ENCODE measurements at regions not wholly inside any gene's neighbourhood (a gene's known extent, or its start where the extent isn't known, plus 50 kb on each side); places are given as distances from the start of the nearest gene placed in this dataset.
A peak's percentile ranks its signal among the peaks of the same experiment; 100 is the strongest.

GRCh38 chr6:142534076-142534475 lies 232.3 kb downstream of the ADGRG6 start:
- H3K27me3 ChIP-seq (ENCODE audit: control insufficient read depth, insufficient read depth, low read length) = no peaks in the 10 kb centered on the region
- WGBS (ENCODE audit: insufficient coverage, insufficient read length) = no CpG with 5 or more reads among the region's 1 CpG
- no peak overlapping the region for H3K4me3 ChIP-seq (ENCODE audit: low read length)
- peaks cover 1% of the 10 kb centered on the region; the same call in 1 of the 2 replicates for H3K4me1 ChIP-seq (ENCODE audit: control insufficient read depth, insufficient read depth, low read length)
- no peak overlapping the region for H3K27ac ChIP-seq (ENCODE audit: low read length)
- H3K36me3 ChIP-seq (ENCODE audit: control insufficient read depth, insufficient read depth, low read length) = no peaks in the 10 kb centered on the region
- DNase-seq (ENCODE audit: low read depth, low spot score) = no peak
- H3K9me3 ChIP-seq (ENCODE audit: control insufficient read depth, insufficient read depth, low read length) = no peaks in the 10 kb centered on the region; the same call in 1 of the 2 replicates

DNA sequence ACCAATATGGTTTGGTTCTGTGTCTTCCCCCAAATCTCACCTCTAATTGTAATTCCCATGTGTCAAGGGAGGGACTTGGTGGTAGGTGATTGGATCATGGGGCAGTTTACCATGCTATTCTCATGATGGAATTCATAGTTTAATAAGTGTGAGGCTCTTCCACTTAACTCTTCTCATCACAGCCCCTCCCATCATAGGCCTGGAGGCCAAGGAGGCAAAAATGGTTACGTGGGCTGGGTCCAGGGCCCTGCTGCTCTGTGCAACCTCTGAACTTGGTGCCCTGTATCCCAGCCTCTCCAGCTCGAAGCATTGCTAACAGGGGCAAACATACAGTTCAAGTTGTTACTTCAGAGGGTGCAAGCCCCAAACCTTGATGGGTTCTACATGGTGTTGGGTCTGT lies 232.7 kb downstream of the ADGRG6 start:
- no CpG with 5 or more reads among the region's 2 CpGs for WGBS (ENCODE audit: insufficient coverage, insufficient read length)

GRCh38 chr6:142537612-142538478 lies 236.0 kb downstream of the ADGRG6 start:
- no CpG with 5 or more reads among the region's 11 CpGs for WGBS (ENCODE audit: insufficient coverage, insufficient read length)
- Histone ChIP-seq H3K9me3 (ENCODE audit: control insufficient read depth, insufficient read depth, low read length) (no peaks in the 10 kb centered on the region; the same call in 1 of the 2 replicates), H3K36me3 (ENCODE audit: control insufficient read depth, insufficient read depth, low read length) (no peaks in the 10 kb centered on the region), H3K4me3 (ENCODE audit: low read length) (no peak overlapping the region), H3K27ac (ENCODE audit: low read length) (no peak overlapping the region), H3K27me3 (ENCODE audit: control insufficient read depth, insufficient read depth, low read length) (no peaks in the 10 kb centered on the region), H3K4me1 (ENCODE audit: control insufficient read depth, insufficient read depth, low read length) (no peaks in the 10 kb centered on the region)
- DNase-seq (ENCODE audit: low read depth, low spot score) = peak; percentile 54

More for the DNA sequence above, 232.7 kb downstream of the ADGRG6 start:
- Histone ChIP-seq H3K9me3 (ENCODE audit: control insufficient read depth, insufficient read depth, low read length) (no peaks in the 10 kb centered on the region; the same call in 1 of the 2 replicates), H3K36me3 (ENCODE audit: control insufficient read depth, insufficient read depth, low read length) (no peaks in the 10 kb centered on the region), H3K4me1 (ENCODE audit: control insufficient read depth, insufficient read depth, low read length) (peaks cover 1% of the 10 kb centered on the region; the same call in 1 of the 2 replicates), H3K27ac (ENCODE audit: low read length) (no peak overlapping the region), H3K4me3 (ENCODE audit: low read length) (no peak overlapping the region), H3K27me3 (ENCODE audit: control insufficient read depth, insufficient read depth, low read length) (no peaks in the 10 kb centered on the region)
- no peak for DNase-seq (ENCODE audit: low read depth, low spot score)

DNA sequence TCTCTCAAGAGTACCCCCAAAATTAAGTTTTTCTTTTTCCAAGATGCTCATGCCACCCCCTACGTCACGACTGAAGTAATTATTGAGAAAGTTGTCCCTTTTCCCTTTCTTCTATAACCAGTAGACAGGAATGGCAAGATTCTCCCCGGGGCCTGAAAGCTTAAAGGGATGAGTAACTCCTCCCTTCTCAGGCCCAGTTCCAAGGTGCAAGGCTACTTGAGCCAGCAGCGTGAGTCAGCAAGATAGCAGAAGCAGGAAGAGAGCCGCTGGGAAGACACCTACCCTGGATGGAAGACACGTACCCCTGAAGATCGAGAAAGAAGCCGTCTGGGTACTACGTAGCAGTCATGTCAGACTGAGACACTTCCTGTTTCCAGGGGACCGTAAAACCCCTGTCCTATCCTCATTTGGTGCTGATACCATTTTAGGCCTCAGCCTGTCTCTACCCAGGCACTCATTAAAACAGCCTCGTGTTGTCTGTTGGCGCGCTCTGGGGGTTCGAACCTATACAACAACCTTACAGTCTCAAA lies 241.0 kb downstream of the ADGRG6 start:
- H3K27me3 ChIP-seq (ENCODE audit: control insufficient read depth, insufficient read depth, low read length) = no peaks in the 10 kb centered on the region
- H3K36me3 ChIP-seq (ENCODE audit: control insufficient read depth, insufficient read depth, low read length) = no peaks in the 10 kb centered on the region
- no peaks in the 10 kb centered on the region for H3K9me3 ChIP-seq (ENCODE audit: control insufficient read depth, insufficient read depth, low read length)
- no peak overlapping the region for H3K27ac ChIP-seq (ENCODE audit: low read length)
- no CpG with 5 or more reads among the region's 14 CpGs for WGBS (ENCODE audit: insufficient coverage, insufficient read length)
- DNase-seq (ENCODE audit: low read depth, low spot score) = no peak
- no peak overlapping the region for H3K4me3 ChIP-seq (ENCODE audit: low read length)
- H3K4me1 ChIP-seq (ENCODE audit: control insufficient read depth, insufficient read depth, low read length) = no peaks in the 10 kb centered on the region

GRCh38 chr6:142543606-142544005 lies 241.8 kb downstream of the ADGRG6 start:
- Histone ChIP-seq H3K9me3 (ENCODE audit: control insufficient read depth, insufficient read depth, low read length) (no peaks in the 10 kb centered on the region), H3K27me3 (ENCODE audit: control insufficient read depth, insufficient read depth, low read length) (no peaks in the 10 kb centered on the region), H3K4me3 (ENCODE audit: low read length) (no peak overlapping the region), H3K36me3 (ENCODE audit: control insufficient read depth, insufficient read depth, low read length) (no peaks in the 10 kb centered on the region), H3K27ac (ENCODE audit: low read length) (no peak overlapping the region), H3K4me1 (ENCODE audit: control insufficient read depth, insufficient read depth, low read length) (no peaks in the 10 kb centered on the region)
- no CpG with 5 or more reads among the region's 2 CpGs for WGBS (ENCODE audit: insufficient coverage, insufficient read length)
- no peak for DNase-seq (ENCODE audit: low read depth, low spot score)

- Histone ChIP-seq H3K4me1 (ENCODE audit: control insufficient read depth, insufficient read depth, low read length) (no peaks in the 10 kb centered on the region), H3K9me3 (ENCODE audit: control insufficient read depth, insufficient read depth, low read length) (no peaks in the 10 kb centered on the region), H3K4me3 (ENCODE audit: low read length) (no peak overlapping the region), H3K36me3 (ENCODE audit: control insufficient read depth, insufficient read depth, low read length) (no peaks in the 10 kb centered on the region), H3K27ac (ENCODE audit: low read length) (no peak overlapping the region), H3K27me3 (ENCODE audit: control insufficient read depth, insufficient read depth, low read length) (no peaks in the 10 kb centered on the region)
- no peak for DNase-seq (ENCODE audit: low read depth, low spot score)
Observed at GRCh38 chr6:142544199-142544838, 242.5 kb downstream of the ADGRG6 start.

GRCh38 chr6:142545147-142545546 lies 243.3 kb downstream of the ADGRG6 start:
- Histone ChIP-seq H3K4me1 (ENCODE audit: control insufficient read depth, insufficient read depth, low read length) (no peaks in the 10 kb centered on the region), H3K27ac (ENCODE audit: low read length) (no peak overlapping the region), H3K9me3 (ENCODE audit: control insufficient read depth, insufficient read depth, low read length) (no peaks in the 10 kb centered on the region), H3K36me3 (ENCODE audit: control insufficient read depth, insufficient read depth, low read length) (no peaks in the 10 kb centered on the region), H3K27me3 (ENCODE audit: control insufficient read depth, insufficient read depth, low read length) (no peaks in the 10 kb centered on the region), H3K4me3 (ENCODE audit: low read length) (no peak overlapping the region)
- DNase-seq (ENCODE audit: low read depth, low spot score) = no peak
- WGBS (ENCODE audit: insufficient coverage, insufficient read length) = no CpG with 5 or more reads among the region's 4 CpGs

DNA sequence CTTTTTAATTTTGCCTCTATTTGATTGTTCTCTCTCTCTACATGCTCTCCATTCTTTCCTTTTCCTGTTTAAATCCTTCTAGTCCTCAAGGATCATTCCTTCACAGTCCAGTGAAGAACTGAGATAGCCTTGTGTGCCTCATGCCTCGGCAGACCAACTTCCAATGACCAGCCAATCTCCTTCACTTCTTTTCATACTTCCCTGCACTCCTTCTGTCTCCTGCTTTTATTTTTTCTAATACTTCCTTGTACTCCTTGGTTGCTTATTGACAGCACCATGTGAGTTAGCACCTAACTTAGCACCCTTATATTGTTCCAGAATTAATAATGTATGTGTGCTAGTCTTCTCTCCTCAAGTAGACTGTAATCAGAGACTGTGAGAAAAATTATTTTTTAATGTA lies 246.8 kb downstream of the ADGRG6 start:
- WGBS (ENCODE audit: insufficient coverage, insufficient read length) = no CpG with 5 or more reads among the region's 1 CpG
- Histone ChIP-seq H3K4me3 (ENCODE audit: low read length) (no peak overlapping the region), H3K4me1 (ENCODE audit: control insufficient read depth, insufficient read depth, low read length) (0 out of 2 replicates have a peak, but pooled peaks cover 4% of the 10 kb centered on the region)

DNA sequence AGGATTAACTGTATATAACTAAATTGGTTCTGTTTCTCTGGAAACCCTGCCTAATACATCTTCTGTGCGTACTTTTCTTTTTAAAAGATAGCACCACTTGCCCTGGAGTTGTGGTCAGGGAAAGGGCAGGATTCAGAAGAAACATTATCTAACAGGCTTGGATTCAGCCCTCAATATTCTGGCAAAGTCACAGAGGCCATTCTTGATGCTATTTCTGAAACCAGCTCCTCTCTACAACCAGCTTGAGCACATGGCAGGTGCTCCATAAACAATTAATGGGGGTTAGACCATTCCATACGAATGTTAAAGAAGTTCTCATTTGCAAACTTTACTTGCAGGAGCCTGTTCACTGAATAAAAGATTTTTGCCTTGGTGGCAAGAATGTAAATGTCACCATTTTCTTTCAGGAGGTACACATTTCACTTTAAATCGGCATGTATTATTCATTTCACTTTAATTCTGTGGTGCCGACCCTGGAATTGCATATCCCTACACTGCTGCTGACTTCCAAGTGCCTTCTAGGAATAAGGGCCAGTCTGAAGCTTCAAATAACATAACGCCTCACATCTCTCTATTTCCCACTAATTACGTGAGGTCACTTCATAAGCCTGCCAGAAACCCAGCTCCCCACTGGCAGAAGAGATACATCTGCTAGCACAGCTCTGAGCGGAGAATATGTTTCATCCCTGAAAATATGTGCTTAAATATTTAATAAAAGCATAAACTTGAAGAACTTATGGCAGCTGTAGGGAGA lies 248.7 kb downstream of the ADGRG6 start:
- no CpG with 5 or more reads among the region's 7 CpGs for WGBS (ENCODE audit: insufficient coverage, insufficient read length)
- H3K4me3 ChIP-seq (ENCODE audit: low read length) = no peak overlapping the region
- H3K4me1 ChIP-seq (ENCODE audit: control insufficient read depth, insufficient read depth, low read length) = 0 out of 2 replicates have a peak, but pooled peaks cover 4% of the 10 kb centered on the region
- no peaks in the 10 kb centered on the region for H3K27me3 ChIP-seq (ENCODE audit: control insufficient read depth, insufficient read depth, low read length)
- H3K9me3 ChIP-seq (ENCODE audit: control insufficient read depth, insufficient read depth, low read length) = no peaks in the 10 kb centered on the region
- DNase-seq (ENCODE audit: low read depth, low spot score) = no peak
- H3K27ac ChIP-seq (ENCODE audit: low read length) = no peak overlapping the region
- no peaks in the 10 kb centered on the region for H3K36me3 ChIP-seq (ENCODE audit: control insufficient read depth, insufficient read depth, low read length)

More for the DNA sequence above, 246.8 kb downstream of the ADGRG6 start:
- no peak overlapping the region for H3K27ac ChIP-seq (ENCODE audit: low read length)
- no peak for DNase-seq (ENCODE audit: low read depth, low spot score)
- H3K9me3 ChIP-seq (ENCODE audit: control insufficient read depth, insufficient read depth, low read length) = no peaks in the 10 kb centered on the region
- no peaks in the 10 kb centered on the region for H3K36me3 ChIP-seq (ENCODE audit: control insufficient read depth, insufficient read depth, low read length)
- H3K27me3 ChIP-seq (ENCODE audit: control insufficient read depth, insufficient read depth, low read length) = no peaks in the 10 kb centered on the region

GRCh38 chr6:142551274-142551811 lies 249.5 kb downstream of the ADGRG6 start:
- WGBS (ENCODE audit: insufficient coverage, insufficient read length) = no CpG with 5 or more reads among the region's 9 CpGs
- no peak for DNase-seq (ENCODE audit: low read depth, low spot score)
- Histone ChIP-seq H3K9me3 (ENCODE audit: control insufficient read depth, insufficient read depth, low read length) (no peaks in the 10 kb centered on the region), H3K27ac (ENCODE audit: low read length) (no peak overlapping the region), H3K4me1 (ENCODE audit: control insufficient read depth, insufficient read depth, low read length) (0 out of 2 replicates have a peak, but pooled peaks cover 4% of the 10 kb centered on the region), H3K36me3 (ENCODE audit: control insufficient read depth, insufficient read depth, low read length) (no peaks in the 10 kb centered on the region), H3K27me3 (ENCODE audit: control insufficient read depth, insufficient read depth, low read length) (no peaks in the 10 kb centered on the region), H3K4me3 (ENCODE audit: low read length) (no peak overlapping the region)

Data from iPS DF 6.9 (cell line).